HFFc6 (cell line): ENCODE measurements at regions not wholly inside any gene's neighbourhood (a gene's known extent, or its start where the extent isn't known, plus 50 kb on each side); places are given as distances from the start of the nearest gene placed in this dataset.

ENCODE experiments used
- DNase-seq: peaks from one replicate; pipeline ENCODE4 v3.0.0-alpha.2; 2018
- H3K27ac Mint-ChIP-seq: 2 replicates; pipeline ENCODE4 v1.8.0; 2020; ENCODE audit warnings: mild to moderate bottlenecking, mixed read lengths
- H3K27me3 Mint-ChIP-seq: 2 replicates; pipeline ENCODE4 v1.8.0; 2021; ENCODE audit warnings: mild to moderate bottlenecking, moderate library complexity, mixed read lengths; ENCODE audit not compliant: insufficient read depth
- H3K36me3 Mint-ChIP-seq: 2 replicates; pipeline ENCODE4 v1.8.0; 2021; ENCODE audit warnings: low read depth, mixed read lengths
- H3K4me1 Mint-ChIP-seq: 2 replicates; pipeline ENCODE4 v1.8.0; 2020; ENCODE audit warnings: low read depth, mixed read lengths
- H3K4me3 Mint-ChIP-seq: 2 replicates; pipeline ENCODE4 v1.8.0; 2020; ENCODE audit warnings: mild to moderate bottlenecking, moderate library complexity, mixed read lengths
- H3K9me3 Mint-ChIP-seq: 2 replicates; pipeline ENCODE4 v1.8.0; 2020; ENCODE audit warnings: mild to moderate bottlenecking, mixed read lengths
- TF ChIP-seq, protein P1 (sequence below): fragments of 200-600 bp; sonication (generic); IDR thresholded peaks from 2 replicates; pipeline ENCODE4 v1.5.0; 2021; ENCODE audit warnings: antibody characterized with exemption, mild to moderate bottlenecking

DNA sequence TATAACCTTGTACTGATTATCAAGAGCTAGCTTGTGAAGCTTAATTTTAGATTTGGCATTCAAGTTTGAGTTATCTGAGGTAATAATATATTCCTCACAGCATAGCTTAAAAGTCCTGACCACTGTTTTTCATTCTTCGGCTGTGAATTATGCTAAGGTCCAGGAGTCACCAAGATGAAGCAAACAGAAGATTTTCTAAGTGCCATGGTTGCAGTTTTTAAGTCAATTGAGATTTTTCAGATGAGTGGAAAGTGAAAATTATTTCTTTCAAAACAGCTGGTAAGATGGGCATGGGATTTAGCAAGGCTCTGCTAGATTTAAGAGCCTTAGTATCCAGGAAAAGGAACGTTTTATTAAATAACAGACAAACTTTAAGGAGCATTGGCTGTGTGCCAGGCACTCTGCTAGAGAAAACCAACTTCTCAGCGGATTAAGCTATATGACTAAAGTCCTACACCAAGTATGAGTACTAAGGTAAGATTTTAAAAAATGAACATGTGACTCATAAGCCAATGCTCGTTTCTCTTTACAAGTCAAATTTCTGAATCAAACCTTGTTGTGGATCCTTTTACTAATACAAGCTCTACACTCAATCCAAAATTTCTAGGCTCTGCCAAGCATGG is 149.9 kb upstream of the IL15 start:
- Mint-ChIP-seq H3K4me1 (peaks cover 40% of the 10 kb centered on the region), H3K9me3 (peaks cover 28% of the 10 kb centered on the region), H3K36me3 (peaks cover 27% of the 10 kb centered on the region), H3K27me3 (peaks cover 2% of the 10 kb centered on the region; the same call in 1 of the 2 replicates), H3K4me3 (peak overlapping the region; percentile 71), H3K27ac (peak overlapping the region; percentile 90)
- TF ChIP-seq, protein P1, sequence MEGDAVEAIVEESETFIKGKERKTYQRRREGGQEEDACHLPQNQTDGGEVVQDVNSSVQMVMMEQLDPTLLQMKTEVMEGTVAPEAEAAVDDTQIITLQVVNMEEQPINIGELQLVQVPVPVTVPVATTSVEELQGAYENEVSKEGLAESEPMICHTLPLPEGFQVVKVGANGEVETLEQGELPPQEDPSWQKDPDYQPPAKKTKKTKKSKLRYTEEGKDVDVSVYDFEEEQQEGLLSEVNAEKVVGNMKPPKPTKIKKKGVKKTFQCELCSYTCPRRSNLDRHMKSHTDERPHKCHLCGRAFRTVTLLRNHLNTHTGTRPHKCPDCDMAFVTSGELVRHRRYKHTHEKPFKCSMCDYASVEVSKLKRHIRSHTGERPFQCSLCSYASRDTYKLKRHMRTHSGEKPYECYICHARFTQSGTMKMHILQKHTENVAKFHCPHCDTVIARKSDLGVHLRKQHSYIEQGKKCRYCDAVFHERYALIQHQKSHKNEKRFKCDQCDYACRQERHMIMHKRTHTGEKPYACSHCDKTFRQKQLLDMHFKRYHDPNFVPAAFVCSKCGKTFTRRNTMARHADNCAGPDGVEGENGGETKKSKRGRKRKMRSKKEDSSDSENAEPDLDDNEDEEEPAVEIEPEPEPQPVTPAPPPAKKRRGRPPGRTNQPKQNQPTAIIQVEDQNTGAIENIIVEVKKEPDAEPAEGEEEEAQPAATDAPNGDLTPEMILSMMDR = no peak
- peak; percentile 84 for DNase-seq

DNA sequence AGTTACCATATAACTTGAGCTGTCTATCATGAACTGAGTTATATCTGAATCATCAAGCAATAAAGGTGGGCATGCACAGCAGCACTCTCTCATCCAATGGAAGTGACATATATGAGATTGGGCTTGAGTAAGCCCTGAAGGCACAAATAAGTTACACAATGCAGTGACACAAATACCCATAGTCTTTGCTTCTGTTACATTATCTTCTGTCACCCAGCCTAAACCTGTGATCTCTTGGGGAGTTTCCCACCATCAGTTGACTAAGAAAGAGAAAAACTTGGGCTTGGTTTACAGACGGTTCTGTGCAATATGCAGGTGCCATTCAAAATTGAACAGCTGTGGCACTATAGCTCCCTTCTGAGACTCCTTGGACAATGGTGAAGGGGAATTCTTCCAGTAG is 138.8 kb upstream of the IL15 start:
- TF ChIP-seq, protein P1 = no peak
- H3K27ac Mint-ChIP-seq = no peak overlapping the region
- H3K36me3 Mint-ChIP-seq = no peaks in the 10 kb centered on the region
- H3K4me1 Mint-ChIP-seq = peaks cover 24% of the 10 kb centered on the region
- no peak overlapping the region for H3K4me3 Mint-ChIP-seq
- no peak for DNase-seq
- H3K9me3 Mint-ChIP-seq = no peaks in the 10 kb centered on the region
- no peaks in the 10 kb centered on the region for H3K27me3 Mint-ChIP-seq

DNA sequence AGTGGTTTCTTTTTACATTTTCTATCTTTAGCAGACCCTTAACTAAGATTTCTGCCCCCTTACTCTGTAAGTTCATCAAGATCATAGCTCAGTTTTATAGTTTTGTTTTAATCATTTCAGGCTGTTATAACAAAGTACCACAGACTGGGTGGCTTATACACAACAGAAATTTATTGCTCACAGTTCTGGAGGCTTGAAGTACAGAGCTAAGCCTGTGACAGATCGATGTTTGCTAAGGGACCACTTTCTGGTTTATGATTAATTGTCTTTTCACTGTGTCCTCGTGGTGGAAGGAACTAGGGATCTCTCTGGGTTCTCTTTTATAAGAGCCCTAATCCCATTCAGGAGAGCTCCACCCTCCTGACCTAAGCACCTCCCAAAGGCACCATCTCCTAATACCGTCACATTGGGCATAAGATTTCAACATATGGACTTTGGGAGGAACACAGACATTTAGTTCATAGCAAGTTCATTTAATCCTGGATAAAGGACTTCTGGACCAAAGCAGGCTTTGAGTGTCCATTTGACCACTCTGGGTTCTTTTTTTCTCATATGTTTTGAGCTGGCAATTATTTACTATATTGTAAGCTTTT is 137.0 kb upstream of the IL15 start:
- Mint-ChIP-seq H3K27me3 (no peaks in the 10 kb centered on the region), H3K27ac (no peak overlapping the region), H3K36me3 (no peaks in the 10 kb centered on the region), H3K4me3 (no peak overlapping the region), H3K9me3 (no peaks in the 10 kb centered on the region), H3K4me1 (peaks cover 28% of the 10 kb centered on the region)
- TF ChIP-seq, protein P1 = no peak
- no peak for DNase-seq

DNA sequence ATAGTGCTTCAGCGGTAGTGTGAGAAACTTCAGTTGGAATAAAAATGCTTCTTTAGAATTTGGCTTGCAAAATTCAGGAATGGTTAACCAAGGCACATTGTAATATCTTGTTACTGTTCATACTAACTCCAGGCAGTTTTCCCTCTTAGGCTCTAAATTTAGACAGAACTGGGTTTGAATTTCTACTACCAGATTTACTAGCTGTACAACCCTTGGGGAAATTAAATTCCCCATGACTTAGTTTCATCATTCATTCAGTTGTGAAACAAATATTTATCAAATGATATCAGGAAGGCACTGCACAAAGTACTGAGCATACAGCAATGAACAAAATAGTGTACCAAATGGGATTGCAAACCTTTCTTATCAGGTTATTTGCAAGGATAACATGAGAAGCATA is 135.0 kb upstream of the IL15 start:
- Mint-ChIP-seq H3K4me1 (peaks cover 28% of the 10 kb centered on the region), H3K9me3 (peaks cover under 1% of the 10 kb centered on the region; the same call in 1 of the 2 replicates), H3K27ac (no peak overlapping the region), H3K4me3 (no peak overlapping the region), H3K27me3 (no peaks in the 10 kb centered on the region), H3K36me3 (0 out of 2 replicates have a peak, but pooled peaks cover 2% of the 10 kb centered on the region)
- TF ChIP-seq, protein P1 = no peak
- DNase-seq = no peak

DNA sequence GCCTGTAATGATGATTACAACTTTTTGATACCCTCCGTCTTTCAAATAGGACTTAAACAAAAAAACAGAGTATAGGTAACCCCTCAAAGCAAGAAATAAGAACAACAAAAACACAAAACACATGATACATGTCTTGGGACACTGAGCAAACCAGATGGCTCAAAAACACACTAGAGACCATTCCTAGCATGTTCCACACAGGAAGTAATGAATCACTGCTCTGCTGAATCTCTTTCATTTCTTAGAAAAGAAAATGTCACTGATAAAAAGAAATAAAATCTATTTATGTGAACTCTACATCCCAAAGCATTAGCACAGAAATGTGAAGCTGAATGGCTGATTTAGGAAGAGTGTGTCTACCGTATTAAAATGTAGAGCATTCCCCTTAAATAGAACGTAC is 134.5 kb upstream of the IL15 start:
- Mint-ChIP-seq H3K27ac (peak overlapping the region; percentile 47), H3K9me3 (peaks cover 5% of the 10 kb centered on the region; the same call in 1 of the 2 replicates)

More for the DNA sequence above, 134.5 kb upstream of the IL15 start:
- peaks cover 8% of the 10 kb centered on the region; the same call in 1 of the 2 replicates for H3K36me3 Mint-ChIP-seq
- no peak for DNase-seq
- TF ChIP-seq, protein P1 = no peak
- H3K4me3 Mint-ChIP-seq = peak overlapping the region; percentile 32; the same call in 1 of the 2 replicates
- H3K4me1 Mint-ChIP-seq = peaks cover 28% of the 10 kb centered on the region
- H3K27me3 Mint-ChIP-seq = no peaks in the 10 kb centered on the region
